HepG2 (cell line): ENCODE measurements at regions not wholly inside any gene's neighbourhood (a gene's known extent, or its start where the extent isn't known, plus 50 kb on each side); places are given as distances from the start of the nearest gene placed in this dataset.

Source experiments
- AHR ChIP-seq: IDR thresholded peaks from 2 replicates; pipeline ENCODE4 v1.6.1; 2018; ENCODE audit warnings: missing genetic modification reagents, missing compliant biosample characterization
- ARID5B ChIP-seq: IDR thresholded peaks from 2 replicates; pipeline ENCODE4 v1.4.0; 2020; ENCODE audit warnings: mild to moderate bottlenecking, missing genetic modification reagents
- ARNTL ChIP-seq: sonication (generic); formaldehyde crosslinking; IDR thresholded peaks from 2 replicates; pipeline ENCODE4 v1.4.0; 2020; ENCODE audit warnings: mild to moderate bottlenecking, missing genetic modification reagents
- ATF6 ChIP-seq: sonication (generic); formaldehyde crosslinking; conservative IDR thresholded peaks from 2 replicates; pipeline ENCODE4 v1.4.0; 2020; ENCODE audit warnings: missing genetic modification reagents
- DR1 ChIP-seq: sonication (generic); formaldehyde crosslinking; IDR thresholded peaks from 2 replicates; pipeline ENCODE4 v1.8.0; 2021; ENCODE audit warnings: mild to moderate bottlenecking, missing genetic modification reagents, inconsistent platforms
- ELF4 ChIP-seq: sonication (generic); formaldehyde crosslinking; IDR thresholded peaks from 2 replicates; pipeline ENCODE4 v1.5.0; 2020; ENCODE audit warnings: missing genetic modification reagents, mild to moderate bottlenecking, moderate library complexity, borderline replicate concordance
- HDAC2 ChIP-seq: sonication (generic); formaldehyde crosslinking; IDR thresholded peaks from 2 replicates; pipeline ENCODE4 v1.4.0; 2020; ENCODE audit warnings: missing genetic modification reagents
- HNF1A ChIP-seq, 2 experiments: sonication (generic) in 1 of 2; formaldehyde crosslinking in 1 of 2; IDR thresholded peaks; 2 replicates each; pipeline versions ENCODE4 v1.4.0 to v1.6.1; 2016 to 2020; ENCODE audit warnings: borderline replicate concordance in 1 of 2, low read depth in 1 of 2, mild to moderate bottlenecking in 1 of 2, missing genetic modification reagents in 1 of 2
- JUN ChIP-seq: sonication (generic); formaldehyde crosslinking; IDR thresholded peaks from 2 replicates; pipeline ENCODE4 v1.4.0; 2020; ENCODE audit warnings: mild to moderate bottlenecking, missing genetic modification reagents
- MED1 ChIP-seq: sonication (generic); formaldehyde crosslinking; IDR thresholded peaks from 2 replicates; pipeline ENCODE4 v1.4.0; 2020; ENCODE audit warnings: missing genetic modification reagents
- NKX3-1 ChIP-seq: sonication (generic); formaldehyde crosslinking; IDR thresholded peaks from 2 replicates; pipeline ENCODE4 v1.5.0; 2020; ENCODE audit warnings: missing genetic modification reagents
- PHF20 ChIP-seq: sonication (generic); formaldehyde crosslinking; IDR thresholded peaks from 2 replicates; pipeline ENCODE4 v1.5.0; 2020; ENCODE audit warnings: mild to moderate bottlenecking, missing genetic modification reagents
- USF2 ChIP-seq, 2 experiments: sonication (generic) in 1 of 2; formaldehyde crosslinking in 1 of 2; IDR thresholded peaks; 2 replicates each; pipeline versions ENCODE4 v1.5.1 to v1.6.1; 2011 to 2020; ENCODE audit warnings: borderline replicate concordance in 1 of 2, low read depth in 1 of 2, low read length in 1 of 2, mild to moderate bottlenecking in 1 of 2, missing genetic modification reagents in 1 of 2, moderate library complexity in 1 of 2
- ZNF160 ChIP-seq: sonication (generic); formaldehyde crosslinking; IDR thresholded peaks from 2 replicates; pipeline ENCODE4 v1.8.0; 2022; ENCODE audit warnings: mild to moderate bottlenecking, inconsistent platforms, missing genetic modification reagents
- ZNF30 ChIP-seq: sonication (generic); formaldehyde crosslinking; IDR thresholded peaks from 2 replicates; pipeline ENCODE4 v1.5.0; 2020; ENCODE audit warnings: mild to moderate bottlenecking, missing genetic modification reagents
- ZNF329 ChIP-seq: sonication (generic); formaldehyde crosslinking; IDR thresholded peaks from 2 replicates; pipeline ENCODE4 v1.9.0; 2021; ENCODE audit warnings: low read depth, mild to moderate bottlenecking, missing genetic modification reagents
- ZNF431 ChIP-seq: sonication (generic); formaldehyde crosslinking; IDR thresholded peaks from 2 replicates; pipeline ENCODE4 v1.9.0; 2022; ENCODE audit warnings: missing genetic modification reagents, low read depth, mild to moderate bottlenecking, borderline replicate concordance
- ZNF432 ChIP-seq: sonication (generic); formaldehyde crosslinking; IDR thresholded peaks from 2 replicates; pipeline ENCODE4 v1.5.0; 2020; ENCODE audit warnings: missing genetic modification reagents, mild to moderate bottlenecking, borderline replicate concordance

GRCh38 chrX:9267415-9267814 lies 197.4 kb upstream of the TBL1X start (continued):
- TF ChIP-seq ARID5B (peak; percentile 86), PHF20 (CRISPR knock-in tag) (no peak), DR1 (CRISPR knock-in tag) (no peak), HDAC2 (CRISPR knock-in tag) (peak; percentile 73), ZNF431 (CRISPR knock-in tag) (no peak), ZNF432 (CRISPR knock-in tag) (no peak), ELF4 (no peak), AHR (CRISPR knock-in tag) (no peak), NKX3-1 (CRISPR knock-in tag) (no peak), USF2 (IDR thresholded peaks at IDR 0.05; ENCODE audit: low read depth, low read length) (no peak), USF2 (CRISPR knock-in tag; IDR thresholded peaks at IDR 0.05; ENCODE audit: borderline replicate concordance) (no peak), ATF6 (CRISPR knock-in tag) (no peak), MED1 (CRISPR knock-in tag) (peak; percentile 41; the same call in 1 of the 2 replicates), ZNF160 (CRISPR knock-in tag) (no peak), HNF1A (IDR thresholded peaks at IDR 0.05; ENCODE audit: low read depth) (no peak), HNF1A (CRISPR knock-in tag; IDR thresholded peaks at IDR 0.05; ENCODE audit: borderline replicate concordance) (no peak), ARNTL (CRISPR knock-in tag) (no peak), ZNF329 (no peak), JUN (CRISPR knock-in tag) (no peak), ZNF30 (CRISPR knock-in tag) (no peak)
